ENCODE measurements at regions not wholly inside any gene's neighbourhood (a gene's known extent, or its start where the extent isn't known, plus 50 kb on each side); places are given as distances from the start of the nearest gene placed in this dataset.

DNA sequence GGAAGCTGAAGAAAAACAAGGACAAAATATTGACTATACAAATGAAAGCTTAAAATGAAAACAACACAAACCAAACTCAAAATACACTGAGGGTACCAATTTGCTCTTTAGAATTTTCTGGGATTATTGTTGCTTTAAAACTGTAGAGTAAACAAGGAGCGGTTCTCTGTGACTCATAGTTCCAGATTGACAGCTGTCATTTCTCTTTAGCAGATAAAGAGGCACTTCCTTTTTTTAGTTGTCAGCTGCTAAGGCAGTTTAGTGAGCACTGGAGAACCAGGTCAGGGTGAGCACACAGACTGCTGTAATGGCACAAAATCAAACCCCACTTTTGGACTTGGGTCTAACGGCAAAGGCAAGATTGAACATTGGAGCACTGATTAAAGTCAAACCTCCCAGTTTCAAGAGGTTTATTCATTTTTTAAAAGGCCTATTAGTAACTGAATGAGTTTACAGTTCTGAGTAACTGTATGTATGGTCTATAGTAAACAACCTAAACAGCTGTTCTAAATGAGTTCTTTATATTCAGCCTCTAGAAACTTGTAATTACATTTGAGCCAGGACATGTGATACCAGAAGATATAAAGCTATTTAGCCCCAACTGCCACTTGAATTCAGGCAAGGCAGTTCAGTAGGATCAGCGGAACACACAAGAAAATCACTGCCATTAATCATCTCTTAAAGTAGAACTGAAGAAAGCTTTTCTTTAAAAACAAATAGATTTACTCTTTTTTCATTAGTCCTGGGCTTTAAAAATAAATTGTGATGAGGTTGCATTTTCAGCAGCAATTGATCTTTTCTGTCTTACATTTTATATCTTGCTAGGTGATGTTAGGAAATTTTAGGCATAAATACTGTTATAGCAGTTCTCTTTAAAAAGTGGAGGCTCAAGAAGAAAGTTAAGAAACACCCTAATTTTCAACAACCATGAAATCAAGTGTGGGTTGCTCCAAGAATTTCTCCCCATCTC is 71.7 kb upstream of the PRICKLE1 start:
- TF ChIP-seq, protein P1, sequence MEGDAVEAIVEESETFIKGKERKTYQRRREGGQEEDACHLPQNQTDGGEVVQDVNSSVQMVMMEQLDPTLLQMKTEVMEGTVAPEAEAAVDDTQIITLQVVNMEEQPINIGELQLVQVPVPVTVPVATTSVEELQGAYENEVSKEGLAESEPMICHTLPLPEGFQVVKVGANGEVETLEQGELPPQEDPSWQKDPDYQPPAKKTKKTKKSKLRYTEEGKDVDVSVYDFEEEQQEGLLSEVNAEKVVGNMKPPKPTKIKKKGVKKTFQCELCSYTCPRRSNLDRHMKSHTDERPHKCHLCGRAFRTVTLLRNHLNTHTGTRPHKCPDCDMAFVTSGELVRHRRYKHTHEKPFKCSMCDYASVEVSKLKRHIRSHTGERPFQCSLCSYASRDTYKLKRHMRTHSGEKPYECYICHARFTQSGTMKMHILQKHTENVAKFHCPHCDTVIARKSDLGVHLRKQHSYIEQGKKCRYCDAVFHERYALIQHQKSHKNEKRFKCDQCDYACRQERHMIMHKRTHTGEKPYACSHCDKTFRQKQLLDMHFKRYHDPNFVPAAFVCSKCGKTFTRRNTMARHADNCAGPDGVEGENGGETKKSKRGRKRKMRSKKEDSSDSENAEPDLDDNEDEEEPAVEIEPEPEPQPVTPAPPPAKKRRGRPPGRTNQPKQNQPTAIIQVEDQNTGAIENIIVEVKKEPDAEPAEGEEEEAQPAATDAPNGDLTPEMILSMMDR (conservative IDR thresholded peaks at IDR 0.05; ENCODE audit: low read depth, low read length) = no peak
- no peak for TF ChIP-seq EZH2phosphoT487 (IDR thresholded peaks at IDR 0.05; ENCODE audit: borderline replicate concordance, low read length)

All from PC-3 (cell line).